SKM-1 (cell line): ENCODE measurements at regions not wholly inside any gene's neighbourhood (a gene's known extent, or its start where the extent isn't known, plus 50 kb on each side); places are given as distances from the start of the nearest gene placed in this dataset.

Experiments
- DNase-seq: peaks from one replicate; lab custom pipeline; 2025; ENCODE audit not compliant: unreplicated experiment; lab: John Stamatoyannopoulos, UW

GRCh38 chr5:86768699-86769202, 151.0 kb downstream of the COX7C start:
- no peak for DNase-seq

DNA sequence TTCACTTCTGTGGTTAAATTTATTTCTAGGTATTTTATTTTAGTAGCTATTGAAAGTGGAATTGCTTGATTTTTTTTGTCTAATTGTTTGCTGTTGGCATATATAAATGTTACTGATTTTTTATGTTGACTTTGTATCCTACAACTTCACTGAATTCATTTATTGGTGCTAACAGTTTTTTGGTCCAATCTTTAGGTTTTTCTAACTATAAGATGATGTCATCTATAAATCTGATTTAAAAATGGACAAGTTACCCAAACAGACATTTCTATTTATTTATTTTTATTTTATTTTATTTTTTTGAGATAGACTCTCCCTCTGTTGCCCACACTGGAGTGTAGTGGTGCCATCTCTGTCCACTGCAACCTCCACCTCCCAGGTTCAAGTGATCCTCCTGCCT, 162.3 kb downstream of the COX7C start:
- no peak for DNase-seq

GRCh38 chr5:86786955-86787354, 169.2 kb downstream of the COX7C start:
- no peak for DNase-seq

DNA sequence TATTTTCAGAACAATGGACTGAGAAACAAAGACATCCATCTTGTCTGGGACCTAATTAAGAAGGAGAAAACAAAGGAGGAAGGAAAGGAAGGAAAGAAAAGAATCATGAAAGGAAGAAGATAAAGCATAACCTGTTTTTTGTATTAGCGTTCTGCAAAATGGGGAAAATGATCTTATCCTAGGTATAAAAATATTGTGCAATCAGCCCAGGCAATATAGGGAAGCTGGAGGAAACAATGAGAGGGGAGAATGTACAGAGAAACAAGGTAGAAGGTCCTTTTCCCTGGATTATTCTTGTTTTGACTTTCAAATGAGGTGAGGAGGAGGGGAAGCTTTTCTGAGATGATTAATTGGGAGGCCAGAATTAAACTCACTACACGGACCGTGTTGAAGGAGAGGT, 177.9 kb downstream of the COX7C start:
- DNase-seq: no peak

GRCh38 chr5:86797677-86798076, 179.9 kb downstream of the COX7C start:
- no peak for DNase-seq

- no peak for DNase-seq
Observed at GRCh38 chr5:86806206-86806605, 188.5 kb downstream of the COX7C start.

DNA sequence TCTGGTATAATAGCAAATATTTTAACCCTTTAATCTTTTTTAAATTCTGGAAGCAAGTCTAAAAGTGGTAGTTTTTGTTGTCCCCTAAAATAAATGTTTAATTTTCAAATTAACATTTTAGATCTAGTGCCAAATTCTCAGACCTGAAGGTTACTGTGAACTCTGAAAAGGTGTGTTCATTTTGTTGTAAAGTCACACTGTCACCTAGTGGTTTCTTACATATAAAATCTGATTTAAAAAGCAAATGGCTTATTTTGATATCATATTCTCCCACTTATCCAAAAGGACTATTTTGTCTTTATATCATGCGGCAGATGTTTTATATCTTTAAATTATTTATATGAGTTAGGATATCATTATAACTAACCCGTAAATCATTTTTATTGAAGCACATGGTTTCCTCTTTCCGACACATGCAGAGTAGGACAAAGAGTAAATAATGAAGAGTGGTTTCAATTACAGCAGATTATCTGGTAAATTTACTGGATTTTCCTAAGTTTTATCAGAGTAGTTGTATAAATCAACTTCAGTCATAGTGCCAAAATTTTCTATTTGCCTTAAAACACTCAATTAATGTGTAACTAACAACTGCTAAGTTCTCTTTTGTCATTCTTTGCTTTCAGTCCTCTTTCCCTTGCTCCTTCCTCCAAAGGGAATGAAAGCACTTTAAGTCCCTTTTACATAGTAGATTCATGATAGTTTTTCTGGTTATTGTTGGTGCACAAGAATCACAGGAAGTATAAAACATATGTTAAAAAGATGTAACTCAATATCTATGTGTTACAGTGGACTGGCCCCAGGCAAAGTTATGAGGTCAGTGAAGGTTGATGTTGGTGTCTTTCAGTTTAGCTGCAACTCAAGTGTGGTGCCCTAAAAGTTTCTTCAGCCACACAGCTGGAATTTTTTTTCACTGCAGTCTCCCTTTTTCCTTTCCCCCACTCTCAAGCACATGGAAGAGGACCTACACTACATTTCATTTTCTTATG, 189.6 kb downstream of the COX7C start:
- no peak for DNase-seq

DNA sequence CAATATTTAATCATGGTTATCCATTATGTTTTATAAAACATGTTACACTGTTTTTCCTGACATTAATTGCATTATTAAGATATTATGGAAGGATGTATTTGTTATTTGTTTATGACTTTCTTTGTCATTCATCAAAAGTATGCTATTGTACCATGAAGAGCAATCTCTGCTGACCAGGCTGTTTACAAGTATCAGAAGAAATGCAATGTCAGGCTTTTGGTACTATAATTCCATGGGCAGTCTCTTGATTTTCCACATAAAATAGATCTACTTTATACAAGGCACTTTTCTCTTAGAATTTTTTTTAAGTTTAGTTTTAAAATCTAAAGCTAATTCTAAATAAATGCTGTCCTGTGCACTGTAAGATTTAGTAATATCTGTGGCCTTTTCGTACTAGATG, 196.6 kb downstream of the COX7C start:
- DNase-seq: no peak

GRCh38 chr5:86814907-86815306, 197.2 kb downstream of the COX7C start:
- no peak for DNase-seq

DNA sequence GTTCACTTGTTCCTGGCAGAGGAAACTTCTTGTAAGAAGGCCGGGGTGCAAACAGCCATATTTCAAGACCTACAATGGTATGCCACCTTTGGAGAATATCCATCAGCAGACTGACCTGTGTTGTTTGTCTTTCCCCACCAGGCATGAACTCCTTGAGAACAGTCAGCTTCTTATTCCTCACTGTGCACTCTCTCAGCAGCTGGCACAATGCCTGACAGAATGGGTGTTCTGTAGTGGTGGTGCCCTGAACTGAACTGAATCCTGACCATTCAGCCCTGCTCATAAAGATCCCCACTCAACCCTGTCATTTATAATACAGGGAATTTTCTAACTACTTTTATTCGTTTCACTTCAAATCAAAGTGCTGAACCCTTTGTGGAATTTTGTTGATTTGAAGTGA, 206.9 kb downstream of the COX7C start:
- no peak for DNase-seq

DNA sequence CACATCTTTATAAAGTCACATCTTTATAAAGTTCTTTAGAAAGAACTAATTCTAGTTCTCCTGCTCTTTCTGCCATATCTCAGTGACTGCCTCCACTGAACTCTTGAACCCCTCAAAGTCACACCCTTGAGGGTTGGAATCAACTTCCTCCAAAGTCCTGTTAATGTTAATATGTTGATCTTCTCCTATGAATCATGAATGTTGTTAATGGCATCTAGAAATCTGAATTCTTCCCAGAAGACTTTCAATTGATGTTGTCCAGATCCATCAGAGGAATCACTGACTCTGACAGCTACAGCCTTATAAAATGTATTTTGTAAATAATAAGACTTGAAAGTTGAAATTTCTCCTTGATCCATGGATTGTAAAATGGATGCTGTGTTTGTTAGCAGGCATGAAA, 213.4 kb downstream of the COX7C start:
- DNase-seq: no peak

DNA sequence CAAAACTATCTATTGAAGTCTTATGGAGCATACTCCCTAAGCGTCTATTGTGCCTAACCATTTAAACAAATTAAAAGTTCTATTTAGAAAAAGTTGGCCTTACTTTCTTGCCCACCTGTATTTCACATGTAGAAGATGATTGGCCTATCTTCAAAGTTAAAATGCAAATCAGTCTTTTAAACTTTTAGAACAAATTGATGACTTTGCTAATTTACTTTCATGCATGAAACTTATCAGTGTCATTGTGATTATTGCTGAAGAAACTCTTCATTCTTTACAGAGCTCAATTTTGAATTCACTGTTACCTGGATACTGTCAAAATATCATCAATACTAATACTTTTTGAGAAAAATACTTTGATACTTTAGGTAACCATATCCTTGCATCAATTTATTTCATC, 216.1 kb downstream of the COX7C start:
- no peak for DNase-seq

- no peak for DNase-seq
Observed at GRCh38 chr5:86837610-86838009, 219.9 kb downstream of the COX7C start.

DNA sequence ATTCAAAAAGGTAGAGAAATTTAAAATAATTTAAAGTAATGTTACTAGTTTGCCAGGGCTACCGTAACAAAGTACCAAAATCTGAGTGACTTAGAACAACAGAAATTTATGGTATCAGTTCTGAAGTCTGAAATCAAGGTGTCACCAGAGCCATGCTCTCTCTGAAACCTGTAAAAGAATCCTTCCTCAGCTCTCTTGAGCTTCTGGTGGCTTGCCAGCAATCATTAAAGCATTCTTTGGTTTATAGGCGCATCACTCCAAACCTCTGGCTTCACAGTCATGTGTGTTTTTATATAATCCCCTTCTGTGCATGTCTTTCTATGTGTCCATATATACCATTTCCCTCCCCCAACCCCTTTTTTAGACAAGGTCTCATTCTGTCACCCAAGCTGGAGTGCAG, 220.3 kb downstream of the COX7C start:
- DNase-seq: no peak

GRCh38 chr5:86841000-86841644, 223.4 kb downstream of the COX7C start:
- no peak for DNase-seq

- no peak for DNase-seq
Observed at GRCh38 chr5:86858442-86858841, 240.7 kb downstream of the COX7C start.

DNA sequence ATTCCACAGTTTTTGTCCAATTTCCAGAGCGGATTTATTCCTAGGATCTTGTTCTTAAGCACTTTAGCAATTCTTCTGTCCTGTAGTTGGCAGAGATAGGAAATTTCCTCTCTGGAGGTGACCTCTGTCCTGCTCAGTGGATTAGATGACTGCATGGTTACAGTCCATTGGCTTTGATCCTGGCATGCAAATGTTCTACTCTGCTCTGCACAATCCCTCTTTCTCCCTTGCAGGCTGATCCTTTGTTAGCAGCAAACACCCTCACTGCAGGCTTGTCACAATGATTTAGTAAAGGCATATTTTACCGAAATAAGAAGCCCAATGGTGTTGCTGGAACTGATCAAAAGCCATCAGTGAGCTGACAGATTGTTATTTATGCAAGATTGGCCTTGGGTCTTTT, 243.8 kb downstream of the COX7C start:
- DNase-seq: no peak

- no peak for DNase-seq
Observed at GRCh38 chr5:86862093-86862492, 244.4 kb downstream of the COX7C start.

DNA sequence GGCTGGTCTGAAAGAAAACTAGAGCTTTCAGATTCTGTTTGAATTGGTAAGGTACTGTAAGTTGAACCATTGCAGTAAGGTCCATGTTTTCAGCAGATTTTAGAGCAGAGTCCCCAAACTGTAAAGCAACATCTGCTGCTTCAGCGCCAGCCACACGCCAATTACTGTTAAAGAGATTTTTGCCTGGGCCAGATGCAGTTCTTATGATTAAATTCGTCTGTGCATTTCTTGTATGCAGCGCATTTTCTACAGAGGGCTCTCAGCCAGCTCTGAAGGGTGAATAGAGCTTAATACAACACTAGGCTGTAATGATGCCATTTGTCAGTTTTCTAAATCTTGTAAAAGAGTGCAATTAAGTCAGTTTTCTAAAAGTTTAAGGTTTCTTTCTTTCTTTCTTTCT, 246.3 kb downstream of the COX7C start:
- DNase-seq: no peak

DNA sequence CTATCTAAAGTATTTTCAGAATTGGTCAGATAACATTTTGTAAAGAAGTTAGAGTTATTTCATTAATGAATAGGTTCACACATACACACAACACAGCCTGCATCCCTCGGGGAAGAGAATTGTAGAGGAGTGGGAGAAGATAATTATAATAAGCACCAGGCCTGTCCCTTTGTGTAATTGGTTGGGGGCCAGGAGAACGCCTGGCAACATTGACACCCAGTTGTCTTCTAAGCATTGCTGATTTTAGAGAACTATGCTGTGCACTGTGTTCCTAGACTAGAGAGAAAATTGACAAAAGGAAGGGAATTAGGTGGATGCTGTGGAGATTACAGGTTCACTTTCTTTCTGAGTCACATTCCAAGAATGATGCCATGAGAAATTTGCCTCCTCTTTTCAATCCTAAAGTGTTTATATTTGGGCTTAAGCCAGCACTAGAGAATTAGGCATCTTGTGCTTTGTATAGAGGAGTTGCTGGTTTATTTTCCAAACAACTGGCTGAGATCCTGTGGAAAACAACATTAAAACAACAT, 247.6 kb downstream of the COX7C start:
- no peak for DNase-seq

GRCh38 chr5:86866036-86866435, 248.3 kb downstream of the COX7C start:
- DNase-seq: no peak

- DNase-seq: no peak
Observed at GRCh38 chr5:86869268-86869667, 251.5 kb downstream of the COX7C start.
